HG03095 (cell line): ENCODE measurements at regions not wholly inside any gene's neighbourhood (a gene's known extent, or its start where the extent isn't known, plus 50 kb on each side); places are given as distances from the start of the nearest gene placed in this dataset.
"Not testable (repeated sequence)": the region's sequence is repeated elsewhere in the genome, so short reads cannot be mapped to it uniquely, and the experiment has no call there.

ENCODE experiments used
- ATAC-seq: cut with Tn5 transposase; IDR thresholded peaks from one replicate; pipeline ENCODE4 v1.9.1; 2021; ENCODE audit warnings: moderate library complexity; ENCODE audit not compliant: unreplicated experiment

GRCh38 chr4:115187136-115187535 is 73.7 kb upstream of the NDST4 start:
- no peak for ATAC-seq

- ATAC-seq: not testable (repeated sequence)
These were observed 66.1 kb upstream of the NDST4 start for GRCh38 chr4:115179438-115180062.

DNA sequence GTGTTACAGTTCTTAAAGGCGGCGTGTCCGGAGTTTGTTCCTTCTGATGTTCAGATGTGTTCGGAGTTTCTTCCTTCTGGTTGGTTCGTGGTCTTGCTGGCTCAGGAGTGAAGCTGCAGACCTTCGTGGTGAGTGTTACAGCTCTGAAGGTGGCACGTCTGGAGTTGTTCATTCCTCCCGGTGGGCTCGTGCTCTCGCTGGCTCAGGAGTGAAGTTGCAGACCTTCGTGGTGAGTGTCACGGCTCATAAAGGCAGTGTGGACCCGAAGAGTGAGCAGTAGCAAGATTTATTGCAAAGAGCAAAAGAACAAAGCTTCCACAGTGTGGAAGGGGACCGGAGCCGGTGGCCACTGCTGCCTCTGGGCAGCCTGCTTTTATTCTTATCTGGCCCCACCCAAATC is 65.3 kb upstream of the NDST4 start:
- ATAC-seq: not testable (repeated sequence)

GRCh38 chr4:115171220-115171619 is 57.8 kb upstream of the NDST4 start:
- no peak for ATAC-seq

DNA sequence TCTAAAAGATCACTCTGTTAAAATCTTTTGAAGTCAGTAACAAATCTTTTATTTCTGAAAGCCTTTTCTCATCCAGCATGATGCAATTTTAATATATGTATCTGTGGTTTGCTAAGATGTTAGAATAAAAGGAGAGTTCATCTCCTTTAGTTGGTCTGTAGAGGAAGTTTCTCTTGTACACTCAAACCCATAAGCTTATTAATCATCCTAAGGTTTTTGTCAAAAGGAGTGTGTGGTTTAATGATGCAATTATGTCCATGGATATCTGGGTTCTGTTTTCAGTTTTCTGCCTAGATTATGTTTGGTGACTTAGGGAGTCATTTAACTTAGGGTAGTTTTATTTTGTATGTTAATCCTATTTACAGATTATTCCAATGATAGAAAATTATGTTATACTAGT is 52.1 kb upstream of the NDST4 start:
- ATAC-seq: no peak
